B cell (primary cell): ENCODE measurements at regions not wholly inside any gene's neighbourhood (a gene's known extent, or its start where the extent isn't known, plus 50 kb on each side); places are given as distances from the start of the nearest gene placed in this dataset.

Source experiments
- ATAC-seq: fragments of 200-7000 bp; cut with Tn5 transposase; one replicate; pipeline ENCODE4 v1.10.0; 2021; ENCODE audit warnings: low read depth, mild to moderate bottlenecking, moderate number of reproducible peaks, moderate library complexity
- CTCF ChIA-PET: fragments of 350-600 bp; sonication (Branson Sonifier 250); formaldehyde crosslinking; loops from one replicate; lab custom pipeline; 2021; ENCODE audit warnings: antibody characterized with exemption, inconsistent platforms; lab: Charles Lee
- POLR2A ChIA-PET: fragments of 350-600 bp; sonication (Branson Sonifier 250); formaldehyde crosslinking; loops from one replicate; lab custom pipeline; 2021; ENCODE audit warnings: antibody characterized with exemption; lab: Charles Lee
- DNase-seq: peaks from one replicate; pipeline ENCODE4 v3.0.0; 2013
- H2AFZ ChIP-seq: 2 replicates; pipeline ENCODE4 v1.6.1; 2012; ENCODE audit warnings: mild to moderate bottlenecking, low read depth, low read length; ENCODE audit not compliant: insufficient read depth, poor library complexity, severe bottlenecking
- H3K27ac ChIP-seq, 2 donors: 1 replicate in 1 of 2; 2 replicates in 1 of 2; pipeline ENCODE4 v1.5.1; 2012 to 2013; ENCODE audit warnings: low read length in 2 of 2, mild to moderate bottlenecking in 2 of 2, moderate library complexity in 1 of 2
- H3K27me3 ChIP-seq, 4 experiments: fragments of 200-600 bp in 1 of 4; sonication (generic) in 1 of 4; replicated peaks in 1 of 4; 1 replicate in 2 of 4; 2 replicates in 2 of 4; pipeline versions ENCODE4 v1.6.1 to v1.7.0; 2013 to 2016; ENCODE audit warnings: low read length in 3 of 4, mild to moderate bottlenecking in 2 of 4, mixed read lengths in 1 of 4, moderate library complexity in 1 of 4; ENCODE audit not compliant: insufficient read depth in 4 of 4, control insufficient read depth in 3 of 4; ENCODE audit errors: control extremely low read depth in 1 of 4
- H3K36me3 ChIP-seq, 2 experiments: replicated peaks in 1 of 2; 1 replicate in 1 of 2; 2 replicates in 1 of 2; pipeline versions ENCODE4 v1.6.1 to v1.7.1; 2013; ENCODE audit warnings: low read length in 1 of 2; ENCODE audit not compliant: insufficient read depth in 2 of 2, control insufficient read depth in 1 of 2; ENCODE audit errors: control extremely low read depth in 1 of 2, extremely low read depth in 1 of 2
- H3K4me1 ChIP-seq, 2 donors: fragments of 200-600 bp in 1 of 2; sonication (generic) in 1 of 2; 1 replicate in 1 of 2; 2 replicates in 1 of 2; pipeline versions ENCODE4 v1.5.1 to v1.6.1; 2013 to 2017; ENCODE audit warnings: low read length in 2 of 2; ENCODE audit not compliant: control insufficient read depth in 2 of 2, insufficient read depth in 2 of 2
- H3K4me2 ChIP-seq: replicated peaks from 2 replicates; pipeline ENCODE3; 2012; ENCODE audit warnings: mild to moderate bottlenecking, low read depth, low read length; ENCODE audit not compliant: poor library complexity, severe bottlenecking
- H3K4me3 ChIP-seq, 5 experiments: fragments of 200-600 bp in 1 of 5; sonication (generic) in 1 of 5; 1 replicate in 3 of 5; 2 replicates in 2 of 5; pipeline versions ENCODE4 v1.5.1 to v1.7.0; 2011 to 2016; ENCODE audit warnings: low read length in 4 of 5, mild to moderate bottlenecking in 4 of 5, low read depth in 2 of 5, control low read depth in 1 of 5, moderate library complexity in 1 of 5; ENCODE audit not compliant: insufficient read depth in 1 of 5; ENCODE audit errors: control extremely low read depth in 1 of 5, extremely low read depth in 1 of 5
- H3K79me2 ChIP-seq: fragments of 200-600 bp; sonication (generic); one replicate; pipeline ENCODE4 v1.6.0; 2016; ENCODE audit warnings: low read length; ENCODE audit not compliant: control insufficient read depth, insufficient read depth
- H3K9ac ChIP-seq: fragments of 200-600 bp; sonication (generic); 2 replicates; pipeline ENCODE4 v1.6.1; 2017; ENCODE audit warnings: mild to moderate bottlenecking, low read length, moderate library complexity
- H3K9me3 ChIP-seq, 3 donors: one replicate each; pipeline versions ENCODE4 v1.6.1 to v1.7.1; 2013; ENCODE audit warnings: low read length in 2 of 3; ENCODE audit not compliant: control insufficient read depth in 2 of 3, insufficient read depth in 1 of 3; ENCODE audit errors: control extremely low read depth in 1 of 3
- H4K20me1 ChIP-seq: 2 replicates; pipeline ENCODE4 v1.6.0; 2012; ENCODE audit warnings: mild to moderate bottlenecking, low read length; ENCODE audit not compliant: insufficient read depth, control insufficient read depth, poor library complexity, severe bottlenecking
- H3K27ac Mint-ChIP-seq: one replicate; pipeline ENCODE4 v1.8.0; 2021; ENCODE audit warnings: mixed read lengths
- H3K27me3 Mint-ChIP-seq: one replicate; pipeline ENCODE4 v1.8.0; 2021; ENCODE audit warnings: mixed read lengths
- H3K4me1 Mint-ChIP-seq: one replicate; pipeline ENCODE4 v1.8.0; 2021; ENCODE audit warnings: mixed read lengths
- H3K4me3 Mint-ChIP-seq: one replicate; pipeline ENCODE4 v1.8.0; 2021; ENCODE audit warnings: mixed read lengths
- H3K9me3 Mint-ChIP-seq: one replicate; pipeline ENCODE4 v1.8.0; 2022; ENCODE audit warnings: mixed read lengths; ENCODE audit not compliant: insufficient read depth
- EZH2 ChIP-seq: IDR thresholded peaks from 2 replicates; pipeline ENCODE4 v1.6.1; 2012; ENCODE audit warnings: borderline replicate concordance, low read depth, mild to moderate bottlenecking, moderate library complexity, low read length; ENCODE audit not compliant: insufficient read depth, poor library complexity, severe bottlenecking
- WGBS: methylation state at CpG from one replicate; pipeline ENCODE4 v1.1.5; 2013; ENCODE audit warnings: missing lambda C conversion rate; ENCODE audit not compliant: insufficient coverage; 5-methylcytosine and 5-hydroxymethylcytosine counted together
- intact Hi-C: fragments of 100-400 bp; cut with micrococcal nuclease; formaldehyde crosslinking; loops from one replicate; pipeline ENCODE4 v1.10.0; 2022
- TF ChIP-seq, protein P1 (sequence below): fragments of 200-600 bp; IDR thresholded peaks from one replicate; pipeline ENCODE4 v1.8.0; 2022; ENCODE audit warnings: antibody characterized with exemption, mild to moderate bottlenecking

DNA sequence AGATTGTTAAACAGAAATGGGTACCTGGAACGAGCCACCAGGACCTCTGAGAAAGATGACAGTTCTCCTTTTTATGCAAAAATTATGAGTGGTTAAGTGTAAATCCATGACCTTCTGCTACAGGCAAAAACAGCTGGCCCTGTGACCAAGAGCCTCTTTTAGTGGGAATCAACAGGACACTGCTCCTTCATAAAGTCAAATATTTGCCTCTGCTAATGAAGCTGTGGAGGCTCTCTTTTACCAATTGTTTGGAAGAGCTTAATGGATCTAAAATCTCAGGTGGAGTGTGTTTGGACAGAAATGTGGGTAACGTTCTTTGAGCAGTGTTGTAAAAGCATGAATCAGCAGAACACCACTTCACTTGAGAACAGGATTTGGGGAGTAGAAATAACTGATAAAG lies 117.5 kb upstream of the PCSK2 start:
- Histone ChIP-seq H2AFZ (no peak overlapping the region), H3K4me3 (no peak overlapping the region), H3K36me3 (no peaks in the 10 kb centered on the region), H4K20me1 (no peaks in the 10 kb centered on the region), H3K9ac (no peak overlapping the region), H3K27me3 (no peaks in the 10 kb centered on the region), H3K9me3 (no peaks in the 10 kb centered on the region), H3K27ac (no peak overlapping the region), H3K4me2 (no peak overlapping the region), H3K79me2 (no peaks in the 10 kb centered on the region), H3K4me1 (no peaks in the 10 kb centered on the region)
- CTCF ChIA-PET: no interaction called here
- H3K9me3 Mint-ChIP-seq: no peaks in the 10 kb centered on the region
- POLR2A ChIA-PET: no interaction called here
- intact Hi-C loops: no loop called here
- H3K27ac Mint-ChIP-seq: no peak overlapping the region
- ATAC-seq (no peak), DNase-seq (no peak)
- no peaks in the 10 kb centered on the region for H3K4me1 Mint-ChIP-seq
- no peak overlapping the region for H3K4me3 Mint-ChIP-seq
- no peaks in the 10 kb centered on the region for H3K27me3 Mint-ChIP-seq
- WGBS: 50% methylated on average over 1 of the region's 2 CpGs
- TF ChIP-seq EZH2: no peak
- TF ChIP-seq, protein P1, sequence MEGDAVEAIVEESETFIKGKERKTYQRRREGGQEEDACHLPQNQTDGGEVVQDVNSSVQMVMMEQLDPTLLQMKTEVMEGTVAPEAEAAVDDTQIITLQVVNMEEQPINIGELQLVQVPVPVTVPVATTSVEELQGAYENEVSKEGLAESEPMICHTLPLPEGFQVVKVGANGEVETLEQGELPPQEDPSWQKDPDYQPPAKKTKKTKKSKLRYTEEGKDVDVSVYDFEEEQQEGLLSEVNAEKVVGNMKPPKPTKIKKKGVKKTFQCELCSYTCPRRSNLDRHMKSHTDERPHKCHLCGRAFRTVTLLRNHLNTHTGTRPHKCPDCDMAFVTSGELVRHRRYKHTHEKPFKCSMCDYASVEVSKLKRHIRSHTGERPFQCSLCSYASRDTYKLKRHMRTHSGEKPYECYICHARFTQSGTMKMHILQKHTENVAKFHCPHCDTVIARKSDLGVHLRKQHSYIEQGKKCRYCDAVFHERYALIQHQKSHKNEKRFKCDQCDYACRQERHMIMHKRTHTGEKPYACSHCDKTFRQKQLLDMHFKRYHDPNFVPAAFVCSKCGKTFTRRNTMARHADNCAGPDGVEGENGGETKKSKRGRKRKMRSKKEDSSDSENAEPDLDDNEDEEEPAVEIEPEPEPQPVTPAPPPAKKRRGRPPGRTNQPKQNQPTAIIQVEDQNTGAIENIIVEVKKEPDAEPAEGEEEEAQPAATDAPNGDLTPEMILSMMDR: no peak

DNA sequence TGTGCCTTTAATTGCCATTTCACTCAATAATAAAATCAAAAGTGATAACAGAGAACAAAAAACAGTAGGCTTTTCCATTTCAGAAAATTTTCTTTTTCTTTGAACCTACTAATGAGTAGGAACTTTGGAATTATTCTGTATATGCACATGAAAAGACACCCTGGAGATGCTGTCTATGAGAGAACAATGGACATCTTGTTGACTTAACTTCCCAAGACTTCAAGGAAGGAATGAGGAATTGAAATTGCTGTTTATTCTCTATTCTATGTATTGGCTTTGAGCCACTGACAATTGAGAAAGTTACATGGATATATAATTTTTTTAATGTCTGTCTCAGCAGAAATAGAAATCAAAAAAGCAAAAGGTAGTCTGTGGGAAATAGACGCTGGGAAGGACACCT lies 98.6 kb upstream of the PCSK2 start:
- POLR2A ChIA-PET: no interaction called here
- H3K9me3 Mint-ChIP-seq: no peaks in the 10 kb centered on the region
- Histone ChIP-seq H3K4me1 (no peaks in the 10 kb centered on the region), H3K4me2 (no peak overlapping the region), H2AFZ (no peak overlapping the region), H3K79me2 (no peaks in the 10 kb centered on the region), H3K9ac (no peak overlapping the region), H3K9me3 (no peaks in the 10 kb centered on the region), H3K27me3 (no peaks in the 10 kb centered on the region), H4K20me1 (no peaks in the 10 kb centered on the region), H3K4me3 (no peak overlapping the region), H3K36me3 (no peaks in the 10 kb centered on the region), H3K27ac (no peak overlapping the region)
- H3K4me3 Mint-ChIP-seq: no peak overlapping the region
- WGBS: no CpG with 5 or more reads among the region's 1 CpG
- TF ChIP-seq, protein P1: no peak
- TF ChIP-seq EZH2: no peak
- H3K27ac Mint-ChIP-seq: no peak overlapping the region
- no peaks in the 10 kb centered on the region for H3K4me1 Mint-ChIP-seq
- CTCF ChIA-PET: no interaction called here
- intact Hi-C loops: no loop called here
- ATAC-seq (no peak), DNase-seq (no peak)
- no peaks in the 10 kb centered on the region for H3K27me3 Mint-ChIP-seq
